ENCODE measurements at regions not wholly inside any gene's neighbourhood (a gene's known extent, or its start where the extent isn't known, plus 50 kb on each side); places are given as distances from the start of the nearest gene placed in this dataset.

GRCh38 chrX:112941209-112941837 lies 100.7 kb upstream of the AMOT start:
- no peak overlapping the region for H2BK12ac ChIP-seq (ENCODE audit: low read depth, low read length)
- H4K20me1 ChIP-seq (replicated peaks in 1 of 2; ENCODE audit: control insufficient read depth in 1 of 2, insufficient read depth in 2 of 2, low read length in 2 of 2): no peaks in the 10 kb centered on the region
- H2AK5ac ChIP-seq (ENCODE audit: low read depth, low read length): no peak overlapping the region
- no peak overlapping the region for H3K4me3 ChIP-seq (ENCODE audit: extremely low read depth in 1 of 4, insufficient read depth in 2 of 4, low read depth in 3 of 4, low read length in 4 of 4)
- H3K27ac ChIP-seq (ENCODE audit: low read depth, low read length): no peak overlapping the region
- H2BK120ac ChIP-seq (replicated peaks; ENCODE audit: low read depth, low read length): no peak overlapping the region
- FAIRE-seq: no peak
- H3K27me3 ChIP-seq (replicated peaks in 1 of 4; ENCODE audit: control insufficient read depth in 3 of 4, extremely low read depth in 1 of 4, insufficient read depth in 3 of 4, low read length in 3 of 4): no peaks in the 10 kb centered on the region
- no peak overlapping the region for H4K5ac ChIP-seq (ENCODE audit: insufficient read length, low read depth, low read length)
- WGBS, 2 experiments (ENCODE audit: extremely low coverage in 1 of 2, insufficient coverage in 1 of 2, insufficient read length in 1 of 2, insufficient replicate concordance in 2 of 2, low coverage in 1 of 2, low lambda C conversion rate in 2 of 2, missing lambda C conversion rate in 1 of 2): 81% methylated on average over 5 of the region's 6 CpGs; no CpG with 5 or more reads in 1 of the 2 experiments
- no peaks in the 10 kb centered on the region for H3K79me2 ChIP-seq (ENCODE audit: control insufficient read depth in 1 of 2, insufficient read depth in 2 of 2, low read length in 2 of 2)
- no peak overlapping the region for H3K14ac ChIP-seq (ENCODE audit: insufficient read length)
- H3K9ac ChIP-seq (replicated peaks in 1 of 4; ENCODE audit: extremely low read depth in 1 of 4, low read depth in 3 of 4, low read length in 3 of 4): no peak overlapping the region
- TF ChIP-seq CHD1 (IDR thresholded peaks at IDR 0.05; ENCODE audit: low read depth, low read length): no peak
- no peak overlapping the region for H2BK5ac ChIP-seq (ENCODE audit: low read depth, low read length)
- no peak overlapping the region for H3K56ac ChIP-seq (replicated peaks; ENCODE audit: insufficient read length, low read depth, low read length)
- H3K36me3 ChIP-seq (ENCODE audit: control insufficient read depth in 2 of 4, insufficient read depth in 4 of 4, low read length in 3 of 4): no peaks in the 10 kb centered on the region
- H2BK20ac ChIP-seq (ENCODE audit: low read length): no peak overlapping the region
- H3K18ac ChIP-seq (ENCODE audit: extremely low read depth, low read length): no peak overlapping the region
- H3K79me1 ChIP-seq (ENCODE audit: low read depth, low read length): no peaks in the 10 kb centered on the region
- no peak overlapping the region for H3K4me2 ChIP-seq (ENCODE audit: insufficient read depth in 1 of 2, low read depth in 2 of 2, low read length in 2 of 2)
- H3K9me3 ChIP-seq (ENCODE audit: insufficient read depth in 2 of 2, low read depth in 1 of 2, low read length in 1 of 2): no peaks in the 10 kb centered on the region
- no peak overlapping the region for H4K91ac ChIP-seq (replicated peaks; ENCODE audit: insufficient read length, low read length)
- CTCF ChIA-PET (ENCODE audit: partially characterized antibody): no interaction called here
- POLR2A ChIA-PET (ENCODE audit: partially characterized antibody): no interaction called here
- no peaks in the 10 kb centered on the region for H3K4me1 ChIP-seq (replicated peaks in 1 of 4; ENCODE audit: control insufficient read depth in 3 of 4, insufficient read depth in 4 of 4, low read length in 3 of 4)
- H3K4ac ChIP-seq (replicated peaks; ENCODE audit: insufficient read length, low read depth, low read length): no peak overlapping the region
- H2BK15ac ChIP-seq (ENCODE audit: low read length): no peak overlapping the region
- H4K8ac ChIP-seq (ENCODE audit: extremely low read depth, insufficient read depth, low read length): no peak overlapping the region
- no peaks in the 10 kb centered on the region for H3K23me2 ChIP-seq (ENCODE audit: low read depth, low read length)
- no peak for DNase-seq (ENCODE audit: low read depth in 1 of 2, low spot score in 2 of 2)
- H3K23ac ChIP-seq (ENCODE audit: insufficient read length): no peak overlapping the region
- H2AFZ ChIP-seq (ENCODE audit: low read length): no peak overlapping the region
